ENCODE measurements at regions not wholly inside any gene's neighbourhood (a gene's known extent, or its start where the extent isn't known, plus 50 kb on each side); places are given as distances from the start of the nearest gene placed in this dataset.

DNA sequence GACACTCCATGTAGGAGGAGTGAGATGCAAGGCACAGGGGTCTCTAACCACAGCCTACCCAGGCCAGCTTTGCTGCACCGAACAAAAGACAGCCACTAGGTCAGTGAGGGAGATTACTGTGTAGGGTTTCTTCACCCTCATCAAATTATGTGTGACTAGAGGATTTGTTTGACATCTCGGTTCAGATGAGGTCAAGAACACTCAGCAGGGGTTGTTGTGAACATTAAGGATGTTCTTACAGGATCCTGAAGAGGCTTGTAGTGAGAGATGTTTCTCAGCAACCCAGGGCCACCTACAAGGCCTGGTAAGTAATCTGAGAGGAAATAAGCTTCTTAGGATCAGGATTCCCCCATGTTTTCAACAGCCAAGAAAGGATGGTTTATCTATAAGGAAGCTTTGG lies 202.1 kb downstream of the NXPE2 start:
- DNase-seq = no peak

- DNase-seq = no peak
Observed at GRCh38 chr11:114883472-114883871, 205.1 kb downstream of the NXPE2 start.

GRCh38 chr11:114886644-114887265 lies 208.4 kb downstream of the NXPE2 start:
- no peak for DNase-seq

GRCh38 chr11:114889594-114890011 lies 211.3 kb downstream of the NXPE2 start:
- DNase-seq = no peak

- DNase-seq = no peak
Observed at GRCh38 chr11:114890038-114890437, 211.7 kb downstream of the NXPE2 start.

DNA sequence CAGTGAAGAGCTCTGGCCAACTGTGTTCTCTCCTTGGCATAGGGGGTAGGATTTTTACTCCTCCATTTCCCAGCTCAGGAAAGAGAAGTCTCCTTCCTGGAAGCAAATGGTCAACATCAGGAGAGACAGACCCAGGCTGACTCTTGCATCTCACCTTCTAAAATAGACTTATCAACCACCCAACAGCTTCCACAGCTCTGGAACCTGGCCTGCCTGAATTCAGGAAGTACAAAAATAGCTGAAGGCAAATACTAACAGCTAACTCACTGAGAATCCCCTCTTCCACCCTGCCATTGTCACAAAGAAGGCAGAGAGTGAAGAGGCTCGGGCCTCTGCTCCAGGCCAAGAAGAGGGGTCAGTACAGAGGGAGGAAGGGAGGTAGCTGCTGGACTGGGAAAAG lies 213.6 kb downstream of the NXPE2 start:
- no peak for DNase-seq

DNA sequence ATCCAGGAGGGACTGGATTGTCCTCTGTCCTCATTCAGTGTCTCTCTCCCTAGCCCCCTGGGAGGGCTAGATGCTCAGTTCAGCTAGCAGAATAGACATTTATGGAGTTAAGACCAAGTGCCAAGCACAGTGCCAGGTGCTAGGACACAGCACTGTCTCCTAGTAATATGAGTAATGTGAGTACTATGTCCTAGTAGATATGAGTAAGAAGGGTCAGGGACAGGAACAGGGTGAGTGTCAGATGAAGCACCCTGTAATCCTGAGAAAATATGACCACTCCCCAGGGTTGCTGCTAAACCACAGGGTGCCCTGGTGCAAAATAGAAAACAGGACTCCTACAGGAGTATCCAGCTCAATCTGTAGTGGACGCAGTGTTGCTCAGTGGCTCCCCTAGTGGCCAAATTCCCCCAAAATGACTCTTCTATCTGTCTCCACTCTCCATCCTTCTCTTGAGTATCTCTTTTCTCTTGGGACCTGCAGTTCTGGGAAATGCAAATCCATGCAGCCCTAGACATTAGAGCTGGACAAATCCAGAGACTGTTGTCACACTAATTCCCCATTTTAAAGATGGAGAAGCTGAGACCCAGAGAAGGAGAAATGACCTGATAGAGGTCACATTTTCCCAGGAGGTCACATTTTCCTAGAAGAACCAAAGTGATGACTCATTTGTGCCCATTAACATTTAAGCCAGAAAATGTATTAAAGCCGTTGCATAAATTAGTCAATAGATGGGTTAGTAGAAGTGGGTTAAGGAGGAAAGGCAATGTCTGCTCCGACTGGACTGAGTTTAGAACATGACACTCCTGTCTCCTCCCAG lies 214.3 kb downstream of the NXPE2 start:
- no peak for DNase-seq

DNA sequence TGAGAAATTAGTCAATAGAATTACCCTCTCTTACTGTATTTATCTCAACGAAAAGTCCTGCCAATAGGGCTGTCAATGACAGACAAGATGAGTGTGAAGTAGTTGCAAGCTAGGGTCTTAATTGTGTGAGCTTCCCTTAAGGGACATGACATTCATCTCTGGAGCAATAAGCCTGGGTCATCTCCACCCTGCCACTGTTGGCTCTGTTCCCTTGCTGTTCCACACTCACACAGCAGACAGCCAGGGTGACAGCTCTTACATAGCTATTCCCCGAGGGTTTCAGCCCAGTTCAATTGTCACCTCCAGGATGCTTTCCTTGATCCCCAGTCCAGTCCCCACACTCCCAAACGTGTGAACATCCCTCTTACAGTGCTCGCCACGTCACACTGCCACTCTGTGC lies 215.0 kb downstream of the NXPE2 start:
- no peak for DNase-seq

GRCh38 chr11:114896594-114896993 lies 218.3 kb downstream of the NXPE2 start:
- DNase-seq = no peak

GRCh38 chr11:114909866-114910265 lies 231.5 kb downstream of the NXPE2 start:
- no peak for DNase-seq

DNA sequence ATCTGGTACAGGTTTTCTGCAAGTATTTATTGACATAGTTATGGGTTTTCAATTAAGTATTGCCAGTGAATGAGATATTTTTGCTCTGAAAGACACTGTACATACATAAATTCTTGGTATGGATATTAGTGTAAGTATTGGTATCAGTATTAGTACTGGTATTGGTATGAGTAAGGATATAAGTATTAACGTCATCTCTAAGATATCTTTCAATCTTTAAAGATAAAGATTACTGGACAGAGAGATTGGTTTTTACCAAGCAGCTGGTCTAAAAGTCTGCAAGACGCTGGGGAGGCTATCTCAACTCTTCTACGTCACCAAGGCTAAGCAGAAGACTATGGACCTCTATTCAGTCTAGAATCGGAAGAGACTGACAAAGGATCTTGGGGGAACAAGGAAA lies 234.5 kb downstream of the NXPE2 start:
- DNase-seq = no peak

DNA sequence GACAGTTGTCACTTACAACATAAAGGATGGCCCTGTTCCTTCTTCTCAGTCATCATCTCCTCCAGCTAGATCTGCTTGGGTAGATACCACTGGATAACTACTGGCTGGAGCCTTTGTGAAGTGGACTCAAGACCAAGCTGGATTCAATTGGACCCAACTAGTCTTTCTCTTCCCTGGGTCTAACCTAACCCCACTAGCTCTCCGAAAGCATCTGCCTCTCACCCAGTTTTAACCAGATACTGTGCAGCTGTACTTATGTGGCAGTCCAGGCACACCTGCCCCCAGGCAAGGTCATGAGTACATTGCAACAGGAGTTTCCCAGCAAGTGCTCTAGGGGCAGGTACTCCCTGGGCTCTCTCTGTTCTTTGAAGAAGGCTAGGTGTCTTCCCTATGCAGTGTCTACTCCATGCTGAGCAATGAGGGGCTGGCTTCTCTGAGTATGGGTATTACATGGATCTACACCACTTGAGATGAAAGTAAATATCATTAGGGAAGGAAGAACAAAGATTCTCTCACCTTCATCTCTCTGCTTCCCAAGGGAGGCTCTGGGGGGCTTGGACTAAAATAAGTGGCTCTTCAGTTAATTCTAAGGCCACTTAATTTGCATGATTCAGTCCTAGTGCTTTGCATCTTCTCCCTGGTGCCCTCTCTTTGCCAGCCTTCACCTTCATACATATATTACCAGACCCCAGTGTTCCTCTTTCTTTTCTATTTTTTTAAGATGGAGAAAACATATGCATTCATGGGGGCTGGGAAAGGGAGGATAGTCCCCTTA lies 236.1 kb downstream of the NXPE2 start:
- no peak for DNase-seq

- no peak for DNase-seq
Observed at GRCh38 chr11:114915871-114916805, 237.8 kb downstream of the NXPE2 start.

- DNase-seq = no peak
Observed at GRCh38 chr11:114918286-114918685, 240.0 kb downstream of the NXPE2 start.

DNA sequence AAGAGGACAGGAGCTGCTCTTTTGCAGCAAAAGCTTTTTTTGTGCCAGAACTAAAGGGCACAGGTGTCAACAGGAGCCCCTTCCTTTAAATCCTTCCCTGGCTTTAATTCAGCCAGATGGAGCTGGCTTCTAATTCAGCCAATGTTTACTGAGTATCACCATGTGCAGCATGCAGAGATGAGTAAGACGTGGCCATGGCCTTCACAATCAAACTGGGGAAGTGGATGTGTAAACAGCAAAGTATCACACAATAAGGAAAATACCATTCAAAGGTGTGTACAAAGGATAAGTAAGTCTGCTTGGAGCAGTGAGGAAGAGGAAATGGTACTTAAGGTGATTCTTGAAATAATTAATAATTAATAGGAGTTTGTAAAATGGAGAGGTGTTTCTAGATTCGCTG lies 243.4 kb downstream of the NXPE2 start:
- no peak for DNase-seq

DNA sequence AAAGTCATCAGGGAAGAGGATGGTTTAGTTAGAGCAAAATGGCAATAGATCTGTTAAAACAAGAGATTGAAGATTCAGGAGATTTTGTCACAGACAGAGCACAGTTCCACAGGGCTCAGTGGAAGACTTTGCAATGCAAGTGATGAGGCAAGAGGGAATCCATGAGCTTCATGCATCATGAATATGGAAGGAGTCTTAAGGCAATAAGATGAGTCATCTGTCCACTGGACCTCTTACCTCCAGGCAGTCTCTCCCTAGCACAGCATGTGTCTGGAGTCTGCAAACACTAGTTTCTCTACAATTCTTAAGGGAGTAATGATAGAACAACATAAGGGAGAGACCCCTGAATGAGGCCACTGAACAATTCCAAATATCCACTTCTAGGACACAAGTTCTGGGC lies 245.7 kb downstream of the NXPE2 start:
- DNase-seq = no peak

- no peak for DNase-seq
Observed at GRCh38 chr11:114925591-114925990, 247.3 kb downstream of the NXPE2 start.

- no peak for DNase-seq
Observed at GRCh38 chr11:114928260-114928870, 250.0 kb downstream of the NXPE2 start.

DNA sequence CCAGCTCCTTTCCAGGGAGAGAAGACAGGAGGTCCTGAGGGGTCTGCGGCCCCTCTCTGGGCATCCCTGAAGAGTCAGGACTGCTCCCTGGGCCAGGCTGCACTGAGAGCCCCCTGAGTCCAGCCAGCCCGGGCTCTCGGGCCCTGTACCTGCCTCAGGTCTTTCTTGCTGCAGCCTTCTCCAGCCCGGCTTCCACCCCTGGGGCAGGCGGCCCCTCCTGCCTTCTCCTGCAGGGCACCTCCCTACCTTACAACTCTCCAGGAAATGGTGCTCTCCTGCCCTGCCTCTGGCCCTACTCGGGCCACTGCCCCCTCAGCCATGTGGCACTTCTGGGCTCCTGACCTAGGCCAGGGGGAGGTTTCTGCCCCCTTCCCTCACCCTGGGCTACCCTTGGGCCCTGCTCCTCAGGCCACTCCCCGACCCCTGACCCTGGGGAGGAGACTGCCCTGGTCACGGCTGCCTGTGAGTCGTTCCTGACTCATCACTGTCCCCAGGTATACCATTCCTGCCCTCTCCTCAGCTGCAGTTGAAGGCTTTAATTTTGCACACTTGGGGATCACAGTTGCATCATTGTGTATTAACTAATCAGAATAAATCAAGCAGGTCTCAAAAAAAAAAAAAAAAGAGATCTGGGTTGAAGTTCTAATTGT lies 251.1 kb downstream of the NXPE2 start:
- no peak for DNase-seq

GRCh38 chr11:114938799-114939198 lies 260.5 kb downstream of the NXPE2 start:
- DNase-seq = no peak

- DNase-seq = no peak
Observed at GRCh38 chr11:114942207-114942606, 263.9 kb downstream of the NXPE2 start.
